Keratinocyte (primary cell): ENCODE measurements at regions not wholly inside any gene's neighbourhood (a gene's known extent, or its start where the extent isn't known, plus 50 kb on each side); places are given as distances from the start of the nearest gene placed in this dataset.

Experiments used
- DNase-seq: peaks from one replicate; pipeline ENCODE4 v3.0.0-alpha.2; 2011; ENCODE audit warnings: low read depth, missing footprints, low spot score
- FAIRE-seq: peaks from 2 replicates; lab custom pipeline; 2011; peaks lifted over from hg19 to GRCh38; lab: Jason Lieb, UNC
- H2AFZ ChIP-seq: 2 replicates; pipeline ENCODE4 v1.6.0; 2012; ENCODE audit warnings: low read length, control low read depth, inconsistent platforms; ENCODE audit not compliant: control insufficient read depth
- H3K27ac ChIP-seq: 2 replicates; pipeline ENCODE4 v1.5.1; 2011; ENCODE audit warnings: low read length; ENCODE audit not compliant: control insufficient read depth, insufficient read depth
- H3K27me3 ChIP-seq: 3 replicates; pipeline ENCODE4 v1.6.0; 2011; ENCODE audit warnings: low read length; ENCODE audit not compliant: control insufficient read depth, insufficient read depth; ENCODE audit errors: extremely low read depth
- H3K36me3 ChIP-seq, 2 experiments: 2 replicates in 1 of 2; 3 replicates in 1 of 2; pipeline ENCODE4 v1.5.1; 2011; ENCODE audit warnings: low read length in 2 of 2, mild to moderate bottlenecking in 1 of 2; ENCODE audit not compliant: control insufficient read depth in 2 of 2, insufficient read depth in 2 of 2; ENCODE audit errors: extremely low read depth in 1 of 2
- H3K4me1 ChIP-seq: 3 replicates; pipeline ENCODE4 v1.5.1; 2011; ENCODE audit warnings: low read length; ENCODE audit not compliant: control insufficient read depth, insufficient read depth; ENCODE audit errors: extremely low read depth
- H3K4me2 ChIP-seq: 3 replicates; pipeline ENCODE4 v1.6.0; 2011; ENCODE audit warnings: low read depth, low read length; ENCODE audit not compliant: control insufficient read depth, insufficient read depth; ENCODE audit errors: extremely low read depth
- H3K4me3 ChIP-seq, 3 experiments: fragments of 200-600 bp in 1 of 3; sonication (generic) in 1 of 3; 2 replicates in 2 of 3; 3 replicates in 1 of 3; pipeline ENCODE4 v1.5.1; 2011 to 2016; ENCODE audit warnings: low read length in 3 of 3, mild to moderate bottlenecking in 3 of 3, control low read depth in 2 of 3, inconsistent platforms in 1 of 3, low read depth in 1 of 3, mixed read lengths in 1 of 3, mixed run types in 1 of 3, moderate library complexity in 1 of 3; ENCODE audit not compliant: control insufficient read depth in 2 of 3, insufficient read depth in 2 of 3; ENCODE audit errors: extremely low read depth in 1 of 3
- H3K79me2 ChIP-seq: 2 replicates; pipeline ENCODE4 v1.6.0; 2012; ENCODE audit warnings: low read length; ENCODE audit not compliant: control insufficient read depth, insufficient read depth
- H3K9ac ChIP-seq: 3 replicates; pipeline ENCODE4 v1.6.0; 2011; ENCODE audit warnings: low read length; ENCODE audit not compliant: control insufficient read depth, insufficient read depth; ENCODE audit errors: extremely low read depth
- H3K9me1 ChIP-seq: 3 replicates; pipeline ENCODE4 v1.6.0; 2011; ENCODE audit warnings: low read length; ENCODE audit not compliant: control insufficient read depth, insufficient read depth; ENCODE audit errors: extremely low read depth
- H3K9me3 ChIP-seq: 2 replicates; pipeline ENCODE4 v1.5.1; 2012; ENCODE audit warnings: low read depth, low read length; ENCODE audit not compliant: control insufficient read depth
- H4K20me1 ChIP-seq: 3 replicates; pipeline ENCODE4 v1.6.0; 2011; ENCODE audit warnings: low read length; ENCODE audit not compliant: control insufficient read depth, insufficient read depth; ENCODE audit errors: extremely low read depth
- CTCF ChIP-seq, 3 experiments: IDR thresholded peaks in 1 of 3; conservative IDR thresholded peaks in 1 of 3; optimal IDR thresholded peaks in 1 of 3; 2 replicates in 2 of 3; 3 replicates in 1 of 3; pipeline versions ENCODE3 to v1.5.1; 2011; ENCODE audit warnings: low read length in 3 of 3, mild to moderate bottlenecking in 3 of 3, moderate library complexity in 2 of 3, control low read depth in 1 of 3, inconsistent platforms in 1 of 3; ENCODE audit not compliant: insufficient read depth in 2 of 3; ENCODE audit errors: extremely low read depth in 1 of 3
- EZH2 ChIP-seq: IDR thresholded peaks from one replicate; pipeline ENCODE4 v1.6.1; 2012; ENCODE audit warnings: inconsistent platforms, mild to moderate bottlenecking, low read length, moderate library complexity
- dilution Hi-C: fragments of 300-500 bp; cut with MboI; formaldehyde crosslinking; loops from one replicate; pipeline ENCODE4 v1.7.0; 2020; ENCODE audit warnings: low sequenced_read_pairs; ENCODE audit not compliant: extremely low pct_ligation_motif_present

DNA sequence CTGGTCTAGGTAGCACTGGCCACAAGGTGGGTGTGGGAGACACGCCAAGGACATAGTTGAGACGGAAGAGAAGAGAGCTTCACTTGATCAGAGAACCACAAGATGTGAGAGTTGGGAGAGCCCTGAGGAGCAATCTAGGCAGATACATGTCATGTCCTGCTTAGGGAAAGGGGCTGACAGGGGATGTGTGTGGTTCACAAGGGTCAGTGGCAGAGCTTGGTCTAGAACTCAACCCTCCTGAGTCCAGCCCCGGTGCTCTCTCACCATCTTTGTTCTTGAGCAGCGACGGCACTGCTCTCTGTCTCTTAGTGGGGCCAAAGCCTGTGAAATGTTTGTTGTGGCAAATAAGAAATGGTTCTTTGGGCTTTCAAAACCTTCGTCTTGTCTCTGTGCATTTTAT lies 243.5 kb upstream of the ROPN1 start:
- Histone ChIP-seq H3K4me3 (no peak overlapping the region), H3K9me1 (no peaks in the 10 kb centered on the region), H3K27ac (no peak overlapping the region), H3K79me2 (no peaks in the 10 kb centered on the region), H3K9ac (no peak overlapping the region), H4K20me1 (no peaks in the 10 kb centered on the region), H3K9me3 (no peaks in the 10 kb centered on the region), H3K36me3 (no peaks in the 10 kb centered on the region), H3K4me1 (no peaks in the 10 kb centered on the region), H2AFZ (no peak overlapping the region), H3K27me3 (peaks cover 8% of the 10 kb centered on the region), H3K4me2 (no peak overlapping the region)
- dilution Hi-C loops = no loop called here
- no peak for FAIRE-seq
- TF ChIP-seq CTCF (optimal IDR thresholded peaks at IDR 0.05 in 1 of 3, IDR thresholded peaks at IDR 0.05 in 1 of 3, conservative IDR thresholded peaks at IDR 0.05 in 1 of 3; ENCODE audit: extremely low read depth in 1 of 3, insufficient read depth in 2 of 3, low read length in 3 of 3) (no peak), EZH2 (no peak)
- no peak for DNase-seq

DNA sequence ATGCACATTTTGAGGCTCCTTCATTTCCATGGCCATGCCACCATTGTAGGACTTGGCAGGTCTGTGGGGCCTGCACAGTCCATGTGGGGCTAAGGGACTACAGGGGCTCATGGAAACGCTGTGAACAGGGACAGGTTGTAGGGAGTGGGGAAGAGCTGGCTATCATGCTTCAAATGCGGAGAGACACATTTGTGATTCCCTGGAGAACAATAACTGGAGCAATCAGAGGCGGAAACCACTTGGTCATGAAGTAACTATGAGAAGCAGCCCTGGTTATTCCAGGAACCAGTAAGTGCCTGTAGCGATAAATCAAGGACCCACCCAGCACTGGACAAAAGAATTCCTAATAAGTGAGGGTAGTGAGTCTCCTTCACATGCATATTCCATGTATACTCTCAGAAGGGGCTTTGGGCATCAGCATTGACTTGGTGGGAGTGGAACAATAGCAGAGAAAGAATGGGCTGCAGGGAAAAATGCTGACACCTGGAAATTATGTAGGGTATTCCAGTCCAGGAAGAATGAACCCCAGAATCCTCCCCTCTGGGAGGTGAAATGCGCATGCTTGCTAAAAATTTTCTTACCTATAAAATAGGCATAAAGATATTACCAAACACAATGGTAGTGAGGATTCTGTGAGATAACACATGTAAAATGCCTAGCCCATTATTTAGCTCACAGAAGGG lies 251.4 kb upstream of the ROPN1 start:
- Histone ChIP-seq H3K4me3 (no peak overlapping the region), H4K20me1 (no peaks in the 10 kb centered on the region), H3K9me1 (no peaks in the 10 kb centered on the region), H3K4me2 (no peak overlapping the region), H3K4me1 (peaks cover 4% of the 10 kb centered on the region), H3K9me3 (no peaks in the 10 kb centered on the region), H3K79me2 (no peaks in the 10 kb centered on the region), H3K36me3 (no peaks in the 10 kb centered on the region), H3K27me3 (peaks cover 3% of the 10 kb centered on the region), H3K9ac (no peak overlapping the region), H2AFZ (no peak overlapping the region), H3K27ac (no peak overlapping the region)
- no peak for FAIRE-seq
- no peak for TF ChIP-seq EZH2
- TF ChIP-seq CTCF (optimal IDR thresholded peaks at IDR 0.05 in 1 of 3, IDR thresholded peaks at IDR 0.05 in 1 of 3, conservative IDR thresholded peaks at IDR 0.05 in 1 of 3; ENCODE audit: extremely low read depth in 1 of 3, insufficient read depth in 2 of 3, low read length in 3 of 3) = no peak
- no peak for DNase-seq
- dilution Hi-C loops = no loop called here
